Stimulated activated CD8-positive, alpha-beta memory T cell treated with anti-CD3 and anti-CD28 coated beads, Interleukin-15, amount 100 ng/mL, for 48 hours (primary cell): ENCODE measurements at regions not wholly inside any gene's neighbourhood (a gene's known extent, or its start where the extent isn't known, plus 50 kb on each side); places are given as distances from the start of the nearest gene placed in this dataset.

ENCODE experiments used
- DNase-seq, 2 donors: peaks; one replicate each; pipeline ENCODE4 v3.0.0-alpha.2; 2020; ENCODE audit warnings: low read depth in 2 of 2

DNA sequence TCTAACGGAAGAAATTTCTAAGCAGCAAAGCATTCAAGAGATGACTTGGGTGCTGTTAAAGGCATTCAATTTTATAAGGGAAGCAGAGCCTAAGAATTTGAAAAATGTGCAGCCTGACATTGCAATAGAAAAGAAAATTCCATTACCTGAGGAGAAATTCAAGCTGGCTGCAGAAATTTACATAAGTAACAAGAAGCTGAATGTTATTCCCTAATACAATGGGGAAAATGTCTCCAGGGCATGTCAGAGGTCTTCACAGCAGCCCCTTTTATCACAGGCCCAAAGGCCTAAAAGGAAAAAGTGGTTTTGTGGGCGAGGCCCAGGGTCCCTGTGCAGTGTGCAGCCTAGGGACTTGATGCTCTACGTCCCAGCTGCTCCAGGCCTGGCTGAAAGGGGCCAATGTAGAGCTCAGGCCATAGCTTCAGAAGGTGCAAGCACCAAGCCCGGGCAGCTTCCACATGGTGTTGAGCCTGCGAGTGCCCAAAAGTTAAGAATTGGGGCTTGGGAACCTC lies 306.7 kb downstream of the RDH14 start:
- no peak for DNase-seq

- no peak for DNase-seq
These were observed 309.0 kb downstream of the RDH14 start for GRCh38 chr2:18251486-18251885.

DNA sequence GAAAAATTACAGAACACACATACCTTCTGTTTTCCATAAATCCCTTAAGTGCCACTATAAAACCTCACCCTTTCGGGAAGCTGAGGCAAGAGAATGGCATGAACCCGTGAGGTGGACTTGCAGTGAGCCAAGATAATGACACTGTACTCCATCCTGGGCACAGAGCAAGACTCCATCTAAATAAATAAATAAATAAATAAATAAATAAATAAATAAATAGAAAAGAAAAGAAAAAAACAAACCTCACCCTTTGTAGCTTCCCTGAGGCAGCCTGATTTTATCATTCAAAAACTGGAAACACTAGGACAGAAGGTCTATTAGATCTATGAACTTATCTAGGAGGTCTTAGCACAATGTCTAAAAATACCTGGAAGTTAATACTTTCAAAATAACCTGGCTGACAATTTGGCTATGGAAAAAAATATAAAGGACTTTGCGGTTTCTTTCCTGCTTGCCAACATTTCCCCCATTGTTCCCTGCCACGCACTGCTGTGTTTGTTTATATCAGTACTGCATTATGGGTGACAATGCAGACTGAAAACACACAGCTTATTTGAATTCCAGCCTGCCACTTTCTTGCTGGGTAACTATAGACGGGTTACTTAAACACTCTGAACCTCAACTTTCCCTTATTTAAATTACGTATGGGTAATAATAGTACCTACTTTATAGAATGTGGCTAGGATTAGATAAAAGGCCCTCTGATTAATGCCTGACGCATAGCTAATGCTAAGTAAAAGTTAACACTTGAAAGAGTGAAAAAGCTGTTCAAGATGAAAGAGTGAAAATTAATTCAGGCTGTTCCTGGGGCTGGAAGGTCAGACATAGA lies 313.0 kb downstream of the RDH14 start:
- no peak for DNase-seq

GRCh38 chr2:18245375-18245774 lies 315.1 kb downstream of the RDH14 start:
- no peak for DNase-seq

GRCh38 chr2:18244845-18245244 lies 315.6 kb downstream of the RDH14 start:
- DNase-seq: no peak

DNA sequence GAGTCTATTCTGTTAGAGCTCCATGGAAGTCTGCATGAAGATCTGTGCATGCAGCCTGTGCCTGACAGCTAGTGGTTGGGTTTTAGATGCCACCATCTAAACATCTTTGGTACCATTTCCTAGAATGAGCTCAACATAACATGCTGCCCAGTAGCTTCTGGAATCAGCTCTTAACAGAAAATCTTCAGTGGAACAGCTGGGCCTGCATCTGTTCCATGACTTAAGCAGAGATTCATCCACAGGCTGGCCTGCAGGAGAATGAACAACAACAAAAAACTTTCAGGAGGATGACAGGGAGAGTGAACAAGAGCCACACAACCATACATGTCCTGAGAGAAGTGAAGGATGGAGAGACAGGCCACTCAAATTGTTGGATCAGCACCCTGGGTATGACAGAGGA lies 316.6 kb downstream of the RDH14 start:
- DNase-seq: no peak

DNA sequence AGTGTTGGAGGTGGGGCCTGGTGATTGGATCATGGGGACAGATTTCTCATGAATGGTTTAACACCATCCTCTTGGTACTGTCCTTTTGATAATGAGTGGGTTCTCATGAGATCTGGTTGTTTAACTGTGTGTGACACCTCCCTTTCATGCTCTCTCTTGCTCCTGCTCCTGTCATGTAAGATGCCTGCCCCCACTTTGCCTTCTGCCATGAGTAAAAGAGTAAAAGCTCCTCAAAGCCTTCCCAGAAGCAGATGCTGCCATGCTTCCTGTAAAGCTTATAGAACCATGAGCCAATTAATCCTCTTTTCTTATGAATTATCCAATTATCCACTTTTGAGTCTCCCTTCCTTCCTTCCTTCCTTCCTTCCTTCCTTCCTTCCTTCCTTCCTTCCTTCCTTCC lies 317.7 kb downstream of the RDH14 start:
- DNase-seq: no peak

DNA sequence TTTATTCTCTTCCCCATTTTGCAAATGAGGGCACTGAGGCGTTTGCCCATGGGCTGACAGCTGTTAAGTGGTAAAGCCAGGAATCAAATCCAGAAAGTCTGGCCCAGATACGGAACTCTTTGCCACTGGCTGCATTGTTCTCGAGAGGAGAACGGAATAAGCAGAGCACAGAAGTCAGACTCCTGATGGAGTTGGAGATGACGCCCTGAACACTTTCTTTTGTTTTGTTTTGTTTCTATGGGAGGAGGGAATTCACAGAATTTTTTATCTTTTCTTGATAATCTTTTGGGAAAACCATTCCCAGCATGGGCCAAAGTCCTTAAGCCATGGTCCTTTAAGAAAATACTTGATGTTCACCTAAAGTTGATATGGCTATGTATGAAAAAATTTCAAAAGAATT lies 322.2 kb downstream of the RDH14 start:
- DNase-seq: no peak

DNA sequence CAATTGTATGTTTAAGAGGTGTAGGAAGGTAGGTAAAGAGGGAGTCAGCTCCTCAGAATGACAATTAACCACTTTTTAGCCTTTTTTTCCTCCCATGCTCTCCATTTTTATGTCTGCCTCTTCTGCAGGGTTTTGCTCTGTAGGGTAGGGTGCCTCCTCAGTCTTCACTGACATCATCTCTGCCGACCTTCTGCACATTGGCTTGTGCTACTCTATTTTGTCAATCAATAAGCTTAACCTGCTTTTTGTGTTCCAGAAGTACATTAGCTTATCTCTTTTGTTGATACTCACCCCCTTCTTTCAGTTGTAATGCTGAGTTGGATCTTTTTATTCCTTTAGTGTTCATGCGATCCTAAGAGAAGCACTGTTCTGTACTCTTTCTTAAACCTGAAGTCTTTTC lies 323.2 kb downstream of the RDH14 start:
- no peak for DNase-seq

DNA sequence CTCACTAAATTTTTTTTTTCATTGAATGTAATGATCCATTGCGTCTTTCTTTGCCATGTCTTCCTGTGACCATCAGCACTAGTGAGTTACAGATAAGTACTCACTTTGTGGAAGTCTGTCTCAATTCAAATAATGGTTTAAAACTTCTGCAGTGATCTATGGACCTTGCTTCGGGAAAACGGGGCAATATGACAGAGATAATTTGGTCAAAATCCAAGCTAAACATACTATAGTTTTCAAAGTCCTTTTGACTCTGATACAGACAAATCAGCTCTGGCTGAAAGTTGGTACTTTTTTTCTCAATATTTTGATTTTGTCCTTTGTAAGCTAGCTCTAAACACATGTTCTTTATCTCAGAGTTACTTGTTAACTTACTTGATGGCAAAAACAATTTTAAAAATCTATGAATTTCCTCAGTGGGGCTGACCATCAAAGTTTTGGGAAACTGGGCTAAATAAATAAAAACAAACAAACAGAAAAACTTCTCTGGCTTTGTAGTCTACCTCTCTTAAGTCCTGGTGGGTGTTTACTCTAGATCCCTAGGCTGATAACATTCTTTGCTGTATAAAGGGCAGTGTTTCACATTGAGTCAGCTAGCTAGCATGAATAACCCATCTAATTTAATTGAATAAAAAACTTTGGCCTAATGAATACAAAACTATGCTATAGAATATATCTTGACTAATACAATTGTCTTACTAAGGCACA lies 327.6 kb downstream of the RDH14 start:
- DNase-seq: no peak

DNA sequence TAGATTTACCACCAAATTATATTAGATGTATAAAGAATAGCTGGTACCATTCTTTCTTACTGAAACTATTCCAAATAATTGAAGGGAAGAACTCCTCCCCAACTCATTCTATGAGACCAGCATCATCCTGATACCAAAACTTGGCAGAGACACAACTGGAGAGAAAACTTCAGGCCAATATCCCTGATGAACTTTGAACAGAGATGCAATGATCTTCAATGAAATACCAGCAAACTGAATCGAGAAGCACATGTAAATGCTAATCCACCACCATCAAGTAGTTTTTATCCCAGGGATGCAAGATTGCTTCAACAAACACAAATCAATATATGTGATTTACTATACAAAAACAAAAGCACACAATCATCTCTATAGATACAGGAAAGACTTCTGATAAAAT lies 329.8 kb downstream of the RDH14 start:
- no peak for DNase-seq

- no peak for DNase-seq
These were observed 340.8 kb downstream of the RDH14 start for GRCh38 chr2:18219676-18220075.

GRCh38 chr2:18218160-18218933 lies 339.9 kb downstream of the KCNS3 start:
- no peak for DNase-seq

GRCh38 chr2:18214936-18215335 lies 336.5 kb downstream of the KCNS3 start:
- DNase-seq: no peak

GRCh38 chr2:18213986-18214385 lies 335.5 kb downstream of the KCNS3 start:
- DNase-seq: no peak

- DNase-seq: no peak
These were observed 331.6 kb downstream of the KCNS3 start for GRCh38 chr2:18209934-18210639.

DNA sequence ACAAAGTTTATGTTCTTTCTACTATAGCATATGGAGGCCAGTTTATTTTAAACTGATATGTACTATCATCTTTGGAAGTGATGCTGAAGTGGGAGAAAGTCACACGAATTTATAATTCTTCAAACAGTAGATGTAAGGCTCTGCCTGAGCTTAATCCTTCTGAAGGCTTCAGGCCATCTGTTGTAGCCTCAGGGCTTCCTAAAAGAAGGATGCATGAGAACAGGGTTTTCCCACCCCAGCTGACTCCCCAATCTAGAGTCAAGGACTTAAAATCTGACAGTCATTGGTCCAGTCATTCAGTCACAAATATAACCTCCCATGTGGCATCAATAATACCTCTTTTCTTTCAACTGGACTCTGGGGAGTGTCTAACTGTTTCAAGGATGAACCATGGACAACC lies 330.5 kb downstream of the KCNS3 start:
- no peak for DNase-seq

GRCh38 chr2:18200771-18201170 lies 322.3 kb downstream of the KCNS3 start:
- DNase-seq: no peak

DNA sequence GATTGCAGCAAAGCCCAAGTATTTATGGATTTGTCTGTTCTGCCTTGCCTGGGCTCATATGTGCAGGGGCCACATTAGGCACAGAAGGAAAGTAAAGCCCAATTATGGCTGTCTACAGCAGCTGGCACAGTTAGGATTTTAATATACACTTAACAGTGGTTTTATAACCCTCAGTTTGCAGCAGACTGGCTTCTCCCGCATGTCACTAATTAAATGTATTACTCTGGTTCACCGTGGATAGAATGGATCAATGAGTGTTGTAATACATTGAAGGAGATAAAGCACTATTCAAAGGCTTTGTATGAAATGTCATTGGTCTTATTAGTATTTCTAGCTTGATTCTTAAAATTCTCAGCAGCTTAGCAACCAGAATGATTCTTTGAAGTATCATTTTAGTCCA lies 320.2 kb downstream of the KCNS3 start:
- no peak for DNase-seq

GRCh38 chr2:18194161-18194560 lies 315.7 kb downstream of the KCNS3 start:
- DNase-seq: no peak

GRCh38 chr2:18186816-18187613 lies 308.5 kb downstream of the KCNS3 start:
- no peak for DNase-seq
